ENCODE measurements at regions not wholly inside any gene's neighbourhood (a gene's known extent, or its start where the extent isn't known, plus 50 kb on each side); places are given as distances from the start of the nearest gene placed in this dataset.

DNA sequence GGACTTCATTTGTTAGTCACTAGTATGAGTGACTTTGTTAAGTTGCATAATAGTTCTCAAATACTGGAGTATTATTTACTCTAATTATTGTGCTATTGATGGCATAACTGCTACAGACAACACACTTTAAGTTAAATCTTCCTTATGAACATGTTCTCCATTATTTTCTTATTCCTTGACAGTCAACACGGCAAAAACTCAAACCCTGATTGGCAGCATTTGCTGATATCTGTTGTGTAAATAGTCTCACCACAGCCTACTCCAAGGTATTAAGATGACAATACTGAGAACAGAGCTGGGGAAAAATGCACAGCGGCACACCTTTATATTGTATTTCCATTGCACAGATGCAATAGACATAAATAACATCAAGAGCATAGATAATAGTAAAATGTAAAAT lies 568.0 kb upstream of the AADAT start:
- TF ChIP-seq, protein P1, sequence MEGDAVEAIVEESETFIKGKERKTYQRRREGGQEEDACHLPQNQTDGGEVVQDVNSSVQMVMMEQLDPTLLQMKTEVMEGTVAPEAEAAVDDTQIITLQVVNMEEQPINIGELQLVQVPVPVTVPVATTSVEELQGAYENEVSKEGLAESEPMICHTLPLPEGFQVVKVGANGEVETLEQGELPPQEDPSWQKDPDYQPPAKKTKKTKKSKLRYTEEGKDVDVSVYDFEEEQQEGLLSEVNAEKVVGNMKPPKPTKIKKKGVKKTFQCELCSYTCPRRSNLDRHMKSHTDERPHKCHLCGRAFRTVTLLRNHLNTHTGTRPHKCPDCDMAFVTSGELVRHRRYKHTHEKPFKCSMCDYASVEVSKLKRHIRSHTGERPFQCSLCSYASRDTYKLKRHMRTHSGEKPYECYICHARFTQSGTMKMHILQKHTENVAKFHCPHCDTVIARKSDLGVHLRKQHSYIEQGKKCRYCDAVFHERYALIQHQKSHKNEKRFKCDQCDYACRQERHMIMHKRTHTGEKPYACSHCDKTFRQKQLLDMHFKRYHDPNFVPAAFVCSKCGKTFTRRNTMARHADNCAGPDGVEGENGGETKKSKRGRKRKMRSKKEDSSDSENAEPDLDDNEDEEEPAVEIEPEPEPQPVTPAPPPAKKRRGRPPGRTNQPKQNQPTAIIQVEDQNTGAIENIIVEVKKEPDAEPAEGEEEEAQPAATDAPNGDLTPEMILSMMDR (IDR thresholded peaks at IDR 0.05; ENCODE audit: low read length) = no peak
- no peak for TF ChIP-seq EZH2 (IDR thresholded peaks at IDR 0.05; ENCODE audit: borderline replicate concordance, low read length)

All from OCI-LY1 (cell line).